PFSK-1 (cell line): ENCODE measurements at regions not wholly inside any gene's neighbourhood (a gene's known extent, or its start where the extent isn't known, plus 50 kb on each side); places are given as distances from the start of the nearest gene placed in this dataset.

Experiments used
- FOXP2 ChIP-seq: optimal IDR thresholded peaks from 2 replicates; pipeline ENCODE3; 2011; ENCODE audit warnings: borderline replicate concordance, control low read depth, inconsistent platforms; ENCODE audit not compliant: insufficient read depth; ENCODE audit errors: extremely low read length, extremely low read depth
- POLR2AphosphoS5 ChIP-seq: IDR thresholded peaks from 2 replicates; pipeline ENCODE4 v1.6.1; 2012; ENCODE audit warnings: low read depth, mild to moderate bottlenecking, control low read depth, low read length, moderate library complexity
- REST ChIP-seq, 2 experiments: IDR thresholded peaks; 2 replicates each; pipeline versions ENCODE4 v1.6.1 to v1.8.0; 2011 to 2012; ENCODE audit warnings: low read depth in 2 of 2, low read length in 2 of 2, control low read depth in 1 of 2, inconsistent platforms in 1 of 2, mild to moderate bottlenecking in 1 of 2, moderate library complexity in 1 of 2; ENCODE audit not compliant: insufficient read depth in 1 of 2

GRCh38 chr22:49515475-49515874 is 312.2 kb downstream of the BRD1 start:
- TF ChIP-seq POLR2AphosphoS5 (no peak), REST (IDR thresholded peaks at IDR 0.05; ENCODE audit: insufficient read depth in 1 of 2, low read depth in 2 of 2, low read length in 2 of 2) (no peak), FOXP2 (no peak)
